Endothelial cell (in vitro differentiated cells): ENCODE measurements at regions not wholly inside any gene's neighbourhood (a gene's known extent, or its start where the extent isn't known, plus 50 kb on each side); places are given as distances from the start of the nearest gene placed in this dataset.

Experiments
- DNase-seq: peaks from one replicate; pipeline ENCODE4 v3.0.0; 2021; ENCODE audit warnings: low spot score
- H3K27ac Mint-ChIP-seq: one replicate; pipeline ENCODE4 v1.8.0; 2021; ENCODE audit warnings: mixed read lengths, inconsistent platforms; ENCODE audit not compliant: unreplicated experiment
- H3K27me3 Mint-ChIP-seq: one replicate; pipeline ENCODE4 v1.8.0; 2021; ENCODE audit warnings: mild to moderate bottlenecking, moderate library complexity, mixed read lengths, inconsistent platforms; ENCODE audit not compliant: unreplicated experiment
- H3K36me3 Mint-ChIP-seq: one replicate; pipeline ENCODE4 v1.8.0; 2021; ENCODE audit warnings: mild to moderate bottlenecking, low read depth, mixed read lengths, inconsistent platforms; ENCODE audit not compliant: unreplicated experiment
- H3K4me1 Mint-ChIP-seq: one replicate; pipeline ENCODE4 v1.8.0; 2021; ENCODE audit warnings: mild to moderate bottlenecking, mixed read lengths, inconsistent platforms; ENCODE audit not compliant: unreplicated experiment
- H3K4me3 Mint-ChIP-seq: one replicate; pipeline ENCODE4 v1.8.0; 2021; ENCODE audit warnings: mild to moderate bottlenecking, mixed read lengths, inconsistent platforms; ENCODE audit not compliant: unreplicated experiment
- H3K9me3 Mint-ChIP-seq: one replicate; pipeline ENCODE4 v1.8.0; 2021; ENCODE audit warnings: mixed read lengths, inconsistent platforms; ENCODE audit not compliant: unreplicated experiment
- CTCF ChIP-seq: fragments of 200-600 bp; sonication (generic); IDR thresholded peaks from one replicate; pipeline ENCODE4 v1.5.0; 2021; ENCODE audit warnings: antibody characterized with exemption; ENCODE audit not compliant: unreplicated experiment

DNA sequence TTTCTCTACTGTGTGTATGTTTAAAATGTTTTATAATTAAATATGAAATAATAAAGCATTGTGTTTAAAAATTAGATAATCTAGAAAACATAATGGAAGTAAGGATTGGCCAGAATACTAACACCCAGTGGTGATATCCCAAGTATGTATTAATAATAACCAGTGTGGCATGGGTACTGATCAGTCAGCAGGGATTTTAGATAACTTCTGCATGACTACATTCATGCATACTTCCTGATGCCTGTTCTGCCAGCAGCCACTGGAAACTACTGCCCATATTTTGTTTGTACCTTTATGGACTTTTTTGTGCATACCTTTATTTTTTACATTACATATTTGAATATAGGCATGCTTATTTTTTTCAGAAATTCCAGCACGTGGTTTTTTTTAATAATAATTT, 156.6 kb upstream of the TMEM196 start:
- H3K36me3 Mint-ChIP-seq, result no peaks in the 10 kb centered on the region
- no peaks in the 10 kb centered on the region for H3K4me1 Mint-ChIP-seq
- no peak overlapping the region for H3K27ac Mint-ChIP-seq
- H3K9me3 Mint-ChIP-seq, result no peaks in the 10 kb centered on the region
- no peak for DNase-seq
- TF ChIP-seq CTCF, result no peak
- H3K27me3 Mint-ChIP-seq, result peaks cover 2% of the 10 kb centered on the region
- no peak overlapping the region for H3K4me3 Mint-ChIP-seq

DNA sequence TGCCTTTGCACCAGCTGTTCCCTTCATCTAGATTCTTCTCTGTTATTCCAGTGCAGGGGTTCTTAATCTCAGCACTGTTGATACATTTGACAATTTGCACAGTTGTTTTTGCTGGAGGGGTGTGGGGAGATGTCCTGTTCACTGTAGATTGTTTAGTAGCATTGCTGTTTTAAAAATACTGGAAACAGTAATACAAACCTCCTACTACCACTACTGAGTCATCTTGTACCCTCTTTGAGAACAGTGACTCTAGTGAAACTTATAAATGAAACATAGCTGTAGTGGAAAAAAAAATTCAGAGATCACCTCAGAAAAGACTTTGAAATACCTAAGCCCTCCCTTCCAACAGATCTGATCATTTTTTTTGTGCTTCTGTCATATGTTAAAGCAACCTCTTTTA, 154.8 kb upstream of the TMEM196 start:
- DNase-seq, result no peak
- Mint-ChIP-seq H3K4me1 (no peaks in the 10 kb centered on the region), H3K27me3 (peaks cover 3% of the 10 kb centered on the region), H3K4me3 (no peak overlapping the region), H3K27ac (no peak overlapping the region), H3K9me3 (no peaks in the 10 kb centered on the region), H3K36me3 (no peaks in the 10 kb centered on the region)
- no peak for TF ChIP-seq CTCF

- DNase-seq, result no peak
- Mint-ChIP-seq H3K9me3 (no peaks in the 10 kb centered on the region), H3K4me3 (no peak overlapping the region), H3K27me3 (peaks cover 2% of the 10 kb centered on the region), H3K4me1 (no peaks in the 10 kb centered on the region), H3K36me3 (no peaks in the 10 kb centered on the region), H3K27ac (no peak overlapping the region)
- TF ChIP-seq CTCF, result no peak
Observed at GRCh38 chr7:19920705-19921104, 147.3 kb upstream of the TMEM196 start.

GRCh38 chr7:19920166-19920565, 146.7 kb upstream of the TMEM196 start:
- Mint-ChIP-seq H3K36me3 (no peaks in the 10 kb centered on the region), H3K27me3 (peaks cover 2% of the 10 kb centered on the region), H3K9me3 (no peaks in the 10 kb centered on the region), H3K4me3 (no peak overlapping the region), H3K4me1 (no peaks in the 10 kb centered on the region), H3K27ac (no peak overlapping the region)
- TF ChIP-seq CTCF, result no peak
- no peak for DNase-seq

GRCh38 chr7:19919261-19920095, 146.1 kb upstream of the TMEM196 start:
- no peaks in the 10 kb centered on the region for H3K36me3 Mint-ChIP-seq
- H3K4me1 Mint-ChIP-seq, result no peaks in the 10 kb centered on the region
- TF ChIP-seq CTCF, result no peak
- no peak overlapping the region for H3K4me3 Mint-ChIP-seq
- H3K27me3 Mint-ChIP-seq, result peaks cover 2% of the 10 kb centered on the region
- no peaks in the 10 kb centered on the region for H3K9me3 Mint-ChIP-seq
- no peak for DNase-seq
- no peak overlapping the region for H3K27ac Mint-ChIP-seq
